ENCODE measurements at regions not wholly inside any gene's neighbourhood (a gene's known extent, or its start where the extent isn't known, plus 50 kb on each side); places are given as distances from the start of the nearest gene placed in this dataset.
A peak's percentile ranks its signal among the peaks of the same experiment; 100 is the strongest.

- Histone ChIP-seq H3K27ac (ENCODE audit: insufficient read depth, low read length) (no peak overlapping the region), H3K9me1 (ENCODE audit: insufficient read depth, low read length) (no peaks in the 10 kb centered on the region; the same call in 1 of the 2 replicates), H2BK15ac (ENCODE audit: low read depth, low read length) (no peak overlapping the region), H3K23ac (ENCODE audit: low read depth, low read length) (no peak overlapping the region), H3K4me1 (ENCODE audit: control insufficient read depth, insufficient read depth, low read length) (peaks cover 5% of the 10 kb centered on the region), H3K14ac (replicated peaks; ENCODE audit: low read depth, low read length) (no peak overlapping the region), H3K27me3 (ENCODE audit: control insufficient read depth, insufficient read depth, low read length) (no peaks in the 10 kb centered on the region), H2AK9ac (replicated peaks; ENCODE audit: low read depth, low read length, poor library complexity) (no peak overlapping the region), H4K5ac (ENCODE audit: low read depth, low read length) (no peak overlapping the region), H3K4me2 (ENCODE audit: low read depth, low read length) (no peak overlapping the region), H3K4ac (ENCODE audit: low read depth, low read length) (no peak overlapping the region), H4K91ac (ENCODE audit: insufficient read depth, low read depth, low read length) (no peak overlapping the region), H3K36me3 (ENCODE audit: control insufficient read depth, insufficient read depth, low read length) (no peaks in the 10 kb centered on the region), H3K56ac (ENCODE audit: extremely low read depth, insufficient read depth, low read length) (no peak overlapping the region), H3K79me1 (ENCODE audit: low read depth in 1 of 2, low read length in 2 of 2) (no peaks in the 10 kb centered on the region), H2BK5ac (ENCODE audit: low read depth, low read length, poor library complexity, severe bottlenecking) (no peak overlapping the region), H2BK20ac (ENCODE audit: low read depth, low read length) (peak overlapping the region; percentile 18; the same call in 1 of the 2 replicates), H2BK120ac (ENCODE audit: low read depth, low read length) (no peak overlapping the region), H3K18ac (ENCODE audit: low read depth, low read length) (no peak overlapping the region), H3K9me3 (ENCODE audit: control insufficient read depth, insufficient read depth, low read length) (no peaks in the 10 kb centered on the region), H4K20me1 (ENCODE audit: insufficient read depth, low read length) (no peaks in the 10 kb centered on the region), H3K4me3 (ENCODE audit: insufficient read depth, low read depth, low read length) (no peak overlapping the region), H2AK5ac (ENCODE audit: low read depth, low read length) (no peak overlapping the region), H3K9ac (ENCODE audit: low read depth, low read length) (no peak overlapping the region), H4K8ac (ENCODE audit: low read depth in 2 of 2, low read length in 2 of 2) (no peak overlapping the region; a peak in 1 of 4 replicates), H2AFZ (replicated peaks; ENCODE audit: low read length, poor library complexity) (no peak overlapping the region)
- POLR2A ChIA-PET (ENCODE audit: unreplicated experiment): no interaction called here
- dilution Hi-C loops (cut with HindIII; ENCODE audit: low sequenced_read_pairs, unreplicated experiment) (no loop called here), intact Hi-C loops (cut with micrococcal nuclease) (no loop called here), in situ Hi-C loops (cut with MboI; ENCODE audit: low sequenced_read_pairs) (no loop called here)
- ATAC-seq (ENCODE audit: low read depth) (no peak), DNase-seq (no peak)
- no CpG with 5 or more reads among the region's 4 CpGs for WGBS, 2 experiments (ENCODE audit: extremely low coverage in 2 of 2, insufficient read length in 1 of 2)
- BruUV-seq (replicated peaks): no TSS peak
- no peak for TF ChIP-seq BHLHE40 (IDR thresholded peaks at IDR 0.05; ENCODE audit: low read depth, low read length)
- no peak for TF ChIP-seq CEBPB (IDR thresholded peaks at IDR 0.05; ENCODE audit: low read depth, low read length)
- no peak for TF ChIP-seq MAFK (IDR thresholded peaks at IDR 0.05; ENCODE audit: low read depth, low read length)
- no peak for TF ChIP-seq NFE2L2 (IDR thresholded peaks at IDR 0.05; ENCODE audit: low read depth, low read length)
- no peak for TF ChIP-seq FOS (IDR thresholded peaks at IDR 0.05; ENCODE audit: low read depth, low read length)
- TF ChIP-seq, protein P1, sequence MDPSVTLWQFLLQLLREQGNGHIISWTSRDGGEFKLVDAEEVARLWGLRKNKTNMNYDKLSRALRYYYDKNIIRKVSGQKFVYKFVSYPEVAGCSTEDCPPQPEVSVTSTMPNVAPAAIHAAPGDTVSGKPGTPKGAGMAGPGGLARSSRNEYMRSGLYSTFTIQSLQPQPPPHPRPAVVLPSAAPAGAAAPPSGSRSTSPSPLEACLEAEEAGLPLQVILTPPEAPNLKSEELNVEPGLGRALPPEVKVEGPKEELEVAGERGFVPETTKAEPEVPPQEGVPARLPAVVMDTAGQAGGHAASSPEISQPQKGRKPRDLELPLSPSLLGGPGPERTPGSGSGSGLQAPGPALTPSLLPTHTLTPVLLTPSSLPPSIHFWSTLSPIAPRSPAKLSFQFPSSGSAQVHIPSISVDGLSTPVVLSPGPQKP (IDR thresholded peaks at IDR 0.05; ENCODE audit: borderline replicate concordance, low read depth, low read length): no peak
- TF ChIP-seq USF2 (IDR thresholded peaks at IDR 0.05; ENCODE audit: low read depth, low read length): no peak
- TF ChIP-seq CTCF (conservative IDR thresholded peaks at IDR 0.05; ENCODE audit: low read depth, low read length): no peak
- no peak for TF ChIP-seq POLR2A (IDR thresholded peaks at IDR 0.05; ENCODE audit: low read depth, low read length)
- no peak for TF ChIP-seq RCOR1 (IDR thresholded peaks at IDR 0.05; ENCODE audit: insufficient replicate concordance, low read length)
- no peak for TF ChIP-seq SMC3 (IDR thresholded peaks at IDR 0.05; ENCODE audit: low read depth, low read length)
- no peak for TF ChIP-seq CHD1 (IDR thresholded peaks at IDR 0.05; ENCODE audit: low read depth, low read length)
- TF ChIP-seq RAD21 (IDR thresholded peaks at IDR 0.05; ENCODE audit: low read length): no peak
- TF ChIP-seq MAZ (IDR thresholded peaks at IDR 0.05; ENCODE audit: borderline replicate concordance, low read depth, low read length): no peak
- no peak for TF ChIP-seq MXI1 (IDR thresholded peaks at IDR 0.05; ENCODE audit: borderline replicate concordance, low read depth, low read length)
- TF ChIP-seq RFX5 (IDR thresholded peaks at IDR 0.05; ENCODE audit: low read depth, low read length): no peak
- CTCF ChIA-PET: no interaction called here
These were observed 108.0 kb upstream of the PCDH18 start for GRCh38 chr4:137640156-137640837.

All from IMR-90 (cell line).